Small intestine (tissue), 7 donors: ENCODE measurements at regions not wholly inside any gene's neighbourhood (a gene's known extent, or its start where the extent isn't known, plus 50 kb on each side); places are given as distances from the start of the nearest gene placed in this dataset.

Experiments
- DNase-seq, 2 donors: peaks; one replicate each; pipeline versions ENCODE4 v3.0.0 to v3.0.0-alpha.2; 2013
- FAIRE-seq: peaks from 2 replicates; lab custom pipeline; 2012; peaks lifted over from hg19 to GRCh38; lab: Jason Lieb, UNC
- H3K27ac ChIP-seq, 3 donors: one replicate each; pipeline ENCODE4 v1.5.1; 2013; ENCODE audit warnings: low read length in 2 of 3, mild to moderate bottlenecking in 2 of 3, control low read depth in 1 of 3, inconsistent platforms in 1 of 3, low read depth in 1 of 3, moderate library complexity in 1 of 3
- H3K27me3 ChIP-seq, 3 donors: one replicate each; pipeline ENCODE4 v1.6.1; 2013; ENCODE audit warnings: low read length in 3 of 3, inconsistent platforms in 1 of 3; ENCODE audit not compliant: control insufficient read depth in 3 of 3, insufficient read depth in 3 of 3
- H3K36me3 ChIP-seq, 3 donors: one replicate each; pipeline ENCODE4 v1.6.1; 2013; ENCODE audit warnings: low read length in 3 of 3, inconsistent platforms in 1 of 3, low read depth in 1 of 3, mild to moderate bottlenecking in 1 of 3, moderate library complexity in 1 of 3; ENCODE audit not compliant: control insufficient read depth in 3 of 3, insufficient read depth in 2 of 3
- H3K4me1 ChIP-seq, 3 donors: one replicate each; pipeline ENCODE4 v1.6.1; 2013; ENCODE audit warnings: low read length in 2 of 3, inconsistent platforms in 1 of 3, low read depth in 1 of 3, mild to moderate bottlenecking in 1 of 3, moderate library complexity in 1 of 3; ENCODE audit not compliant: control insufficient read depth in 3 of 3, insufficient read depth in 2 of 3
- H3K4me3 ChIP-seq, 3 donors: one replicate each; pipeline ENCODE4 v1.5.1; 2013; ENCODE audit warnings: low read length in 3 of 3, control low read depth in 1 of 3, inconsistent platforms in 1 of 3, low read depth in 1 of 3, mild to moderate bottlenecking in 1 of 3, moderate library complexity in 1 of 3
- H3K9me3 ChIP-seq, 2 donors: one replicate each; pipeline ENCODE4 v1.6.1; 2013; ENCODE audit warnings: low read depth in 1 of 2, low read length in 1 of 2; ENCODE audit not compliant: control insufficient read depth in 2 of 2, insufficient read depth in 1 of 2
- WGBS, 3 donors: extraction: QIAGEN DNeasy Blood & Tissue Kit; methylation state at CpG; one replicate each; pipeline ENCODE4 v1.1.7; 2013; 5-methylcytosine and 5-hydroxymethylcytosine counted together
- donor health status: healthy with polysubstance abuse.
- donor health status: control.
- donor health status: control.
- donor health status: Bipolar disorder and iron deficiency.
- donor health status: healthy.

- DNase-seq (no peak), FAIRE-seq (no peak)
- Histone ChIP-seq H3K36me3 (no peaks in the 10 kb centered on the region), H3K27me3 (no peaks in the 10 kb centered on the region), H3K27ac (no peak overlapping the region), H3K9me3 (peaks cover 0 to 4% of the 10 kb centered on the region in 2 donors), H3K4me1 (peaks cover 0 to 10% (median 0%) of the 10 kb centered on the region in 3 donors), H3K4me3 (no peak overlapping the region)
- WGBS, 3 donors = 71 to 77% (median 76%) methylated on average over 7 of the region's 7 CpGs
These were observed 59.3 kb upstream of the IGFBP3 start for GRCh38 chr7:45980181-45980905.

DNA sequence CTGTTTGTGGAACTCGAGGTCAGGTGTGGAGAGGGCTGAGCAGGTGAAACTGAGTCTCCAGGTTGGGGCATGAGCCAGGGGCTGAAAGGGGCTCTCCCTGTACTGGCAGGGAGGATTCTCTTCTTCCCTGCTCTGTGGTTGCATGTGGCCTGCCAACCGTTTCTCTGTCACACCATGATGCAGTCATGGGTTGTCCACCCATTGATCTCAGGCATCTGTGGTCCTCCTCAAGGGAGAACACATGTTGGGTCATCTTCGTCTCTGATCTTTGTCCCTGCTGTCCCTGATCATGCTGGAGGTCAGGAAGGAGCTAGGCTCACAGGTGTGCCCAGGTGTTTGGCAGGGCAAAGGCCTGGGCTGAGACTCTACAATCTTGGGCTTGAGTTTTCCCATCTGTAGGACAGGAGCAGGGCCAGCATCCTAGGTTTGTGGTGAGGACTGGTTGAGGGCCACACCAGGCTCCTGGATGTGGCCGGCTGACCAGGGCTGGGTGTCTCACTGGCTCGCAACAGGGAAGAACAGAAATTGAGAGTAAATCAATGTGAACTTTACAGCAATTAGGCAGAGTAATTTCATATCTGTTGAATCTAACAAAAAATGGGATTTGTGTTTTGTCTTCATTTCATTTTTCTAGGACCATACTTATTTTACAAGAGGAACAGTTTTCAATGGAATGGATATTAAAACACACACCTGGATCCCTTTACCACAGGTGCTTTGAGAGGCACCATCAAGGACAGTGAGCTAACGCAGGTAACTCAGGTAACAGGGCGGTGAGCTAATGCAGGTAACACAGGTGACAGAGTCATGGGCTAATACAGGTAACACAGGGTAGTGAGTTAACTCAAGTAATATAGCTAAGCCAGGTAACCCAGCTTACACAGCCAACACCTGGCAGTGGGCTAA is 58.5 kb upstream of the IGFBP3 start:
- no peak overlapping the region for H3K27ac ChIP-seq

DNA sequence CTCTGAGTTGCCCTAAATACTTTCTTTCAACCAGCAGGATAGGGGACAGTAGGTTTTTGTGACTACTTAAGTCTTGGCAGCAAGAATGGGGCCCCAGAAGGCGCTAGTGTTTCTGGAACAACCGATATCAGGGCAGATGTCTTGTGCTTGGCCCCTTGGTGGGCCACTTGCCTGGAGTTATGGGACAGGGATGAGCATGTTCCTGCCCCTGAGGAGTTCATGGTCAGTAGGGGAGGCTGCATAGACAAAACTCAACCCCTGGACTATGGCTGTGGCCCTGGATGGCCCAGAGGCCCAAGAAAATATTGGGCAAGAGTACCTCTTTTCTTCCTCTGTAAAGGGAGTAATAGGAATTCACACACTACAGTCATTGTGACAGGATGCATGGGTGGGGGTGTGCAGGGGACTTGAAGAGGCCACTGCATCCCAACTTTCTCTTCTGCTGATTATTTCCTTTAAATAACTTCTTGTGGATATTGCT is 57.7 kb upstream of the IGFBP3 start:
- FAIRE-seq = no peak

More for the DNA sequence above, 58.5 kb upstream of the IGFBP3 start:
- DNase-seq (no peak), FAIRE-seq (no peak)
- Histone ChIP-seq H3K9me3 (peaks cover 0 to 5% of the 10 kb centered on the region in 2 donors), H3K27me3 (no peaks in the 10 kb centered on the region), H3K36me3 (no peaks in the 10 kb centered on the region), H3K4me3 (no peak overlapping the region), H3K4me1 (peaks cover 0 to 10% (median 0%) of the 10 kb centered on the region in 3 donors)
- 73 to 89% (median 77%) methylated on average over 7 of the region's 7 CpGs for WGBS, 3 donors

DNA sequence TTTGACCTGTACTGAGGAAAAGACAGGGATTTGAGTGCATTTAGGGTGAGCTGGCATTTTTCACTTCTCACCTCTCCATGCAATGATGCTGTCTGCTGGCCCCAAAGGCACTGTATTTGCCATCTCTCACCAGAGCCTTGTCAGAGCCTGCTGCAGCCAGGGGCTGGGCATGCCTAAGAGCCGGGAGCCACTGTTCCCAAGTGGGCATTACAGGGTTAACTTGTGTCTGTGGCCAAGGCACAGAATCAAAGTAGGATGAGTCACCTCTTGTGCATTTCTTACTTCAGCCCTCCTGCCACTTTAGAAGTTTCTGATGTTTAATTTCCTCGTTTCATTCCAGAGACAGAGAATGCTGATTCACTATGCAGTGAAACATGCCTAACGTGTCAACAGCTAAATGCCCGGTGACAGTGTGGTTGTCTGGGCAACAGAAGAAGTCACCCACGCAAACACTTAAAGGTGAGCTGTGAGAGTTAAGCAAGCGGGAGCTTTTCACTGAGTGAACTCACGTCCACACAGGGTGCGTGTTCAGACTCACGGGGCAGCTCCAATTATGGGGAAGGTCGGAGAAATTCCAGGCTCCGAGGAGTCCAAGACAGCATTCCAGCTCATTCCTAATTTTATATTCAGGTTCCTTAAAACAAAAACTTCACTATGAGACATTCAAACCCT is 57.1 kb upstream of the IGFBP3 start:
- WGBS, 3 donors = 11 to 21% (median 15%) methylated on average over 11 of the region's 11 CpGs
- Histone ChIP-seq H3K9me3 (peaks cover 0 to 5% of the 10 kb centered on the region in 2 donors), H3K27me3 (no peaks in the 10 kb centered on the region), H3K36me3 (no peaks in the 10 kb centered on the region), H3K27ac (peak overlapping the region in 1 of 3 donors; percentile 9), H3K4me1 (peaks cover 0 to 10% (median 0%) of the 10 kb centered on the region in 3 donors), H3K4me3 (no peak overlapping the region)
- FAIRE-seq = no peak
- DNase-seq = peak; percentile 54 to 59

More for the DNA sequence above, 57.7 kb upstream of the IGFBP3 start:
- Histone ChIP-seq H3K9me3 (peaks cover 0 to 5% of the 10 kb centered on the region in 2 donors), H3K4me1 (peaks cover 0 to 10% (median 0%) of the 10 kb centered on the region in 3 donors), H3K27ac (peak overlapping the region in 1 of 3 donors; percentile 9), H3K4me3 (no peak overlapping the region), H3K27me3 (no peaks in the 10 kb centered on the region), H3K36me3 (no peaks in the 10 kb centered on the region)
- no peak for DNase-seq
- 34 to 52% (median 47%) methylated on average over 2 of the region's 2 CpGs for WGBS, 3 donors

DNA sequence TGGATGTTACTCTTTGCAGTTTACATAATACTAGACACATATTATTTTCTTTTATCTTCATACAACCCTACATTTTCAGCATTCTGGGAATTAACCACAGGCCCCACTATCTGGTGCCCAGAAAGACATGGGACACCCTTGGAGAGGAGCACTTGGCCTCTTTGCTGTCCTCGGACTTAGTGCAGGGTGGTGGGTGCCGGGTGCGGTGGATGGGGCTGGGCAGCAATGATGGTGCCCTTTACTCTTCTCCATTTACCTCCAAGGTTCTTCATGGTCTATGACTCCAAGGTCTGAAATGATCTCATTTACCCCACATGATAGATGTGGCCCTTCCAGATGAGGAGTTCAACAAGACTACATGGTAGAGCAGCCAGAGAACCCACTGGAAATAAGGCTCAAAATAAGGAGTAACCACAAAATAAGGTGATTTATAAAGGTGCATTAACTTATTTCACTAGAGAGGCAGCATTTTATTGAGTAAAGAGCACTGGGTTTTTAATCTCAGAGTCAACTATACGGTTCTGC is 56.2 kb upstream of the IGFBP3 start:
- H3K27ac ChIP-seq = no peak overlapping the region
- FAIRE-seq (no peak), DNase-seq (no peak)
- peaks cover 0 to 4% of the 10 kb centered on the region in 2 donors for H3K9me3 ChIP-seq
- peaks cover 0 to 10% (median 2%) of the 10 kb centered on the region in 3 donors for H3K4me1 ChIP-seq
- H3K4me3 ChIP-seq = no peak overlapping the region
- H3K27me3 ChIP-seq = no peaks in the 10 kb centered on the region
- H3K36me3 ChIP-seq = no peaks in the 10 kb centered on the region
- 82 to 90% (median 86%) methylated on average over 4 of the region's 4 CpGs for WGBS, 3 donors

GRCh38 chr7:45976485-45976856 is 55.4 kb upstream of the IGFBP3 start:
- Histone ChIP-seq H3K4me1 (peaks cover 0 to 10% (median 2%) of the 10 kb centered on the region in 3 donors), H3K36me3 (no peaks in the 10 kb centered on the region), H3K27ac (no peak overlapping the region), H3K27me3 (no peaks in the 10 kb centered on the region), H3K9me3 (peaks cover 0 to 2% of the 10 kb centered on the region in 2 donors), H3K4me3 (no peak overlapping the region)
- DNase-seq = no peak
- FAIRE-seq = no peak
- 73 to 86% (median 81%) methylated on average over 3 of the region's 3 CpGs for WGBS, 3 donors

DNA sequence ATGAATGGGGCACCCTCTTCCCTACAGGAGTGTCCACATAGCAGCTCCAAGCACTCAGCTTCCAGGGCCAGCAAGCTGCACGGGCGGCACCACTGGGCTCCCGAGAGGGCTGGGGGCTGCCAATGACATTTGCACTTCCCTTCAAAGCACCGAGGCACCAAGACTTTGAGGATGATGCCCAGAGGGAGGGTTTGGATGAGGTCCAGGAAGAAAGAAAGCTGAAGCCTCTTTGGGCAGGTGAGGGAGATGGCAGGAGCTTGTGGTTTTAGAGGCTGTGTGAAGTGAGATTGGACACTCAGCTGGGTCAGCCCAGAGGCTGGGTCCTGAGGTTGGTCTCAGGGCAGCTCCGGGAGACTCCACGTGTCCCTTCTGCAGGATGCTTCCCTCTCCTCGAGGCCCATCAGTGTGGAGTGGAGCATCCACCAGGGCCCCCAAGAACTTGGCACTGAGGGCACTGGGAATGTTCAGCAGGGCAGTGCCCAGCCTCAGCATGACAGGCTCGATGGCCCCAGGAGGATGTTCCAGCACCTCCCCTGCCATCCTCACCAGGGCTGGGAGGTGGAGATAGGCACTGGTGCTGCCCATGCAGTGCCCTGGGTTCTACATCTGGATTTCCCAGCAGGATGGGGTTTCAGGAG is 54.9 kb upstream of the IGFBP3 start:
- WGBS, 3 donors = 87 to 89% (median 89%) methylated on average over 8 of the region's 8 CpGs
- Histone ChIP-seq H3K4me1 (peaks cover 0 to 10% (median 2%) of the 10 kb centered on the region in 3 donors), H3K9me3 (peaks cover 0 to 2% of the 10 kb centered on the region in 2 donors), H3K4me3 (no peak overlapping the region), H3K36me3 (no peaks in the 10 kb centered on the region), H3K27me3 (no peaks in the 10 kb centered on the region), H3K27ac (no peak overlapping the region)
- FAIRE-seq = no peak
- no peak for DNase-seq
